Fibroblast of mammary gland (primary cell): ENCODE measurements at regions not wholly inside any gene's neighbourhood (a gene's known extent, or its start where the extent isn't known, plus 50 kb on each side); places are given as distances from the start of the nearest gene placed in this dataset.

Experiments used
- DNase-seq: peaks from one replicate; pipeline ENCODE4 v3.0.0-alpha.2; 2010; ENCODE audit warnings: low read depth
- H3K4me3 ChIP-seq: 2 replicates; pipeline ENCODE4 v1.5.1; 2011; ENCODE audit warnings: low read depth, mild to moderate bottlenecking, low read length, moderate library complexity; ENCODE audit not compliant: control insufficient read depth
- CTCF ChIP-seq: conservative IDR thresholded peaks from 2 replicates; pipeline ENCODE4 v1.5.1; 2011; ENCODE audit warnings: low read depth, low read length, inconsistent platforms; ENCODE audit not compliant: control insufficient read depth, insufficient read depth

GRCh38 chr7:26510231-26510957 lies 218.7 kb downstream of the SNX10 start:
- H3K4me3 ChIP-seq, result no peak overlapping the region
- no peak for TF ChIP-seq CTCF
- DNase-seq, result no peak

GRCh38 chr7:26511866-26512265 lies 220.2 kb downstream of the SNX10 start:
- no peak overlapping the region for H3K4me3 ChIP-seq
- no peak for TF ChIP-seq CTCF

GRCh38 chr7:26512737-26513136 lies 221.1 kb downstream of the SNX10 start:
- no peak for TF ChIP-seq CTCF
- no peak overlapping the region for H3K4me3 ChIP-seq
- no peak for DNase-seq

More at GRCh38 chr7:26511866-26512265, 220.2 kb downstream of the SNX10 start:
- no peak for DNase-seq

GRCh38 chr7:26513948-26514347 lies 222.3 kb downstream of the SNX10 start:
- no peak for DNase-seq
- no peak for TF ChIP-seq CTCF
- H3K4me3 ChIP-seq, result no peak overlapping the region

- no peak for TF ChIP-seq CTCF
- no peak for DNase-seq
- H3K4me3 ChIP-seq, result no peak overlapping the region
Observed at GRCh38 chr7:26514633-26515032, 223.0 kb downstream of the SNX10 start.

- DNase-seq, result no peak
- no peak for TF ChIP-seq CTCF
- no peak overlapping the region for H3K4me3 ChIP-seq
Observed at GRCh38 chr7:26515314-26515842, 223.7 kb downstream of the SNX10 start.
